GM21526 (cell line): ENCODE measurements at regions not wholly inside any gene's neighbourhood (a gene's known extent, or its start where the extent isn't known, plus 50 kb on each side); places are given as distances from the start of the nearest gene placed in this dataset.

Experiments
- ATAC-seq: cut with Tn5 transposase; IDR thresholded peaks from one replicate; pipeline ENCODE4 v1.9.1; 2021; ENCODE audit warnings: moderate library complexity; ENCODE audit not compliant: unreplicated experiment, low FRiP score

DNA sequence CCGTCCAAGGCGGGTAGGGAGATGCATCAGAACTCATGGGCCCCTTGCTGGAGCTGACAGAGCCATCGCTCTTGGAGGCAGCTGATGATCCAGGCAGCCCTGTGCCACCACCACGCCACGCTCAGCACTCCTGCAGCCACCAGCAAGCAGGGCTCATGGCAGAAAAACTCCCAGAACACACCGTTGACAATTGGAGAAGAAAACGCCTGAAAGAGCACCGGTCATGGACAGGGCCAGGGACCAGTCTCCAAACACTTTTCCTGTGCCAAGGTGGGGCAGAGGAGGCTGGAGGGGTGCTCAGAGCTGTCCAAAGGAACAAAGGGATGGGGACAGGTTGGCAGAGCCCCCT, 132.2 kb downstream of the FOXL1 start:
- ATAC-seq = no peak

DNA sequence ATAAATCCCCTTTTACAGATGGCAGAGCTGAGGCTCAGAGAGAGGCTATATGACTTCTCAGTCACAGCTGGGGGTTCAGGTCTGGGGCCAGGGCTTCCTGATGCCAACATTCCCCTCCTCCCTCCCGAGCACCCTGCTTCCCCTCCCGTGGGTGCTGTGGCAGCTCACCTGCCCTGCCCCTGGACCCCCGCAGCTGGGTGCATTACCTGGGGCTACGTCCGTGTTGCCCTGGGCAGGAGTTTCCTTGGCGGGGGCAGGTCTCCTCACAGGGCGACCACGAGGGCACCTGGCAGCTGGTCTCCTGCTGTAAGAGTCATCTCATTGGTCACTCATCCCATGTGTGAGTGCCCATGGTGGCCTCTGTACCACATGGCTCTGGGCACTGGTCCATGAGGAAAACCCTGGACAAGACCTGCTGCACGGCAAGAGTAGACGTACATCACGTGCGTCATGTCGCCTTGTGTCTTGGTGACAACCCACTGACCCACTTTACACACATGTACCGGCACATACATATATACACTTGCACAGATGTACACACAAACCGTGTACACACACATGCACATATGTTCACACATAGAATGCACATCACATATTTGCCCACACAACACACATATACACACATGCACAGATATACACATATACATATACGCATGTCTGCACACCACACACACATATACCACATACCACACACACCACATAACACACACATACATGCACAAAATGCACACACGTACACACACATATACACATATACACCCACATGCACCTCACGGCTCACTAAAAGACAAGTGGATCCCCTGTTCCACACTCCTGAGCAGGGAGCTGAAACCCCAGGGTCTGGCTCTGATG, 134.0 kb downstream of the FOXL1 start:
- ATAC-seq = no peak

DNA sequence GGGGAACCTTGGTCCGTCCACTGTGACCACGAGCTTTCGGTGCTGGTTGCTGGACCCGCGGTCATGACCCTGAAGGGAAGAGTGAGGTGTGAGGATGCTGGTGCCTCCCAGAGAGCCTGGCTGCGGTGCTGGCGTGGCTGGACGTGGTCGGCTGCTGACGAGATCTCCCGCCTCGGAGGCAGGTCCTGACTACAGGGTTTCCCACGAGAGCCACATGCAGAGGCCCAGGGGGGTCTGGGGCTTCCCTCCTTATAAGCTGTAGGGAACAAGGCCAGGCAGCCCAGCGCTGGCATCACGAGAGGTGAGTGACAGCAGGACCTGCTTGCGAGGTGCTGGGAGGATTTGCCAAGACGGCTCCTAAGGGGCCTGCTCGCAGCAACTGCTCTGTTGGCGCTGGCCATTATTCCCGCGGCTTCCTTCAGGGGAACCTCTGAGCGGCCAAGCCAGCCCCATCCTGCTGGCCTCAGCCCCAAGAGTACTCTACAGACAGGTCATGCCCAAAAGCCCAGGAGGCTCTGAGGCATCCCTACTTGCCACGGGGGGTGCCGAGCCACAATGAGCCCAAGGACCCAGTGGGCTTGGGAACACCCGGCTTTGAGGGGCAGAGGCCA, 134.8 kb downstream of the FOXL1 start:
- no peak for ATAC-seq

GRCh38 chr16:86714166-86714565, 135.8 kb downstream of the FOXL1 start:
- ATAC-seq = no peak

DNA sequence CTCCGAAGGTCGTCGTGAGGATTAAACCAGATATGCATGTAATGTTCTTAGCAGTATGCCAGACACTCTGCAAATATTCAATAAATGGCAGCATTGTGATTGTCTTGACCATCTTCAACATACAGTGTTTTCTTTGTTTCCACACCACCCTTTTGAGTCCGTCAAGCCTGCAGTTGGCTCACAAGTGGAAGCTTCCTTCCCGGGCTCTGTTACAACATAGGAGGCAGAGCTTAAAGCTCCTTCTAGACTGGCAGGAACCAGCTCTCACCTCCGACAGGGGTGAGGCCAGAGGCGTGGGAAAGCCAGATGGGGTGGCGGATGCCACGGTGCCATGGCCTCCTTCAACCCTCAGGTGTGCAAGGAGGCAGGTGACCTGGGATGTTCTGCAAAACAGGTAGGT, 138.3 kb downstream of the FOXL1 start:
- ATAC-seq = no peak

GRCh38 chr16:86718118-86718517, 139.8 kb downstream of the FOXL1 start:
- no peak for ATAC-seq

GRCh38 chr16:86722970-86723369, 144.6 kb downstream of the FOXL1 start:
- no peak for ATAC-seq

DNA sequence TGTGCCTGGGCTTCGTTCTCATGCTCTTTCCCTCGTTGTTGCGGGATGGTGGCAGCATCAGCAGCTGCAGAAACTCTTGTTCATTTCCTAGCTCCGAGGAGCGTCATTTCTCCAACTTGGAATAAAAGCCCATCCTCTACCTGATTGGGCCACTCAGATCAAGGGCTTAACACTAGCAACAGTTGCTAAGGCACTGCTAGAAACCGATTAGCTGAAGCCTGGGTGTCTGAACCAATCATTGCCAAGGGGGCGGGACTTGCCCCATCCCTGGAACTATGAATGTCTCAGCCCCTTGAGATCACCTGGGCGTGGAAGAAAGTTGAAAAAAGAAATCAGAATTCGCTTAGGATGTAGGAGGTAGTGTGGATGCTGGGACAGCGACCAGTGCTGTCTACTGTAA, 145.3 kb downstream of the FOXL1 start:
- no peak for ATAC-seq

GRCh38 chr16:86725401-86725800, 147.1 kb downstream of the FOXL1 start:
- ATAC-seq = no peak

- ATAC-seq = no peak
Observed at GRCh38 chr16:86726340-86726739, 148.0 kb downstream of the FOXL1 start.

GRCh38 chr16:86727131-86727530, 148.8 kb downstream of the FOXL1 start:
- no peak for ATAC-seq

GRCh38 chr16:86727632-86728031, 149.3 kb downstream of the FOXL1 start:
- ATAC-seq = no peak

DNA sequence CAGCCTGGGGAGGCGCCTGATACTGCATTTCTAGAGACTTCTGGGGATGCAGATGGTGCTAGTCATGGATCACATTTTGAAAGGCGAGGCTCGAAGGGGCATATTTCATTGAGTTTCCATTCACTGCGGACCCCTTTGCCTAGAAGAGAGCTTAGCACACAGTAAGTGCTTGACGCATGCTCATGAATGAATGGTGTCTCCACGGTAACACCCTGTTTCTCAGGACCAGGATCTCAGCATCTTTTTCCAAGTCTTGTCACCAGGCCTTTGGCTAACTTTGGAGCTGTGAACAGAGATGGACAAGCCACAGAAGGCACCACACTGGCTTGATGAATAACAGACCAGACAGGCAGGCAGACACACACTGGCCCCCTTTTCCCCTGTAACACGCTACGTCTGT, 151.3 kb downstream of the FOXL1 start:
- no peak for ATAC-seq

DNA sequence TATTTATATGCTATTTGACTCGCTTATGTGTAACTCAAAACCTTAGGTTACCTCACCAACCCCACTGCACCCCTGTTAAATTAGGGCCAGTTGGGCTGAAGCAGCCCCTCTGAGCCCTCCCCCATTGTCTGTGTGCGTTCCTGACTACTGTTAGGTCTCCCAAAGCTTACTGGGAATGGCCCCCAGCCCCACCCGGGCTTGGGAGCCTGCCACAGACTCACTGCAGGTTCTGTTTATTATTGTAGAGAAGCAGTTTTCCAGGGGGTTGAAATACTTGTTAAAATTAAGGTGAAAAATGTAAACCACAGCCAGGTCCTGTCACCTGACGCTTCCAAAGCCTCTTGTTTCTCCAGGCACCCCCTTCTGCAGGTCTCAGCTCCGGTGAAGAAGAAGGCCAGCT, 151.7 kb downstream of the FOXL1 start:
- ATAC-seq = no peak

DNA sequence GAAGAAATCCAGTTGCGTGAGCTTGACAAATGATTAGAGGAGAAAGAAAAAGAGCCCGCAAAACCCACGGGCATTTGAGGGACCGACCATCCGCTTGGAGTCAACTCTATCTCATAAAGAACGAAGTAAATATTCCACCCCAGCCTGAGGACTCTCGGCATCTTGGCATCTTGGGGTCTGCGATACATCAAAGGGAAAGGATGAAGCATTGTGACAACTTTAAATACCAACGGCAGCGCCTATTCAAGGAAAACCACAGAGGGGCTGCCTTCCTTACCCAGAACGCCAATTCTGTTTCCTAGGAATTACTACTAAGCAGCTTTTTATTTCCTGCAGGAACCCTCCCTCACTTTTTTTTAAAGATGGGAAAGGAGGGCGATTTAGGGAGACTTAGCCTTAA, 152.2 kb downstream of the FOXL1 start:
- no peak for ATAC-seq

DNA sequence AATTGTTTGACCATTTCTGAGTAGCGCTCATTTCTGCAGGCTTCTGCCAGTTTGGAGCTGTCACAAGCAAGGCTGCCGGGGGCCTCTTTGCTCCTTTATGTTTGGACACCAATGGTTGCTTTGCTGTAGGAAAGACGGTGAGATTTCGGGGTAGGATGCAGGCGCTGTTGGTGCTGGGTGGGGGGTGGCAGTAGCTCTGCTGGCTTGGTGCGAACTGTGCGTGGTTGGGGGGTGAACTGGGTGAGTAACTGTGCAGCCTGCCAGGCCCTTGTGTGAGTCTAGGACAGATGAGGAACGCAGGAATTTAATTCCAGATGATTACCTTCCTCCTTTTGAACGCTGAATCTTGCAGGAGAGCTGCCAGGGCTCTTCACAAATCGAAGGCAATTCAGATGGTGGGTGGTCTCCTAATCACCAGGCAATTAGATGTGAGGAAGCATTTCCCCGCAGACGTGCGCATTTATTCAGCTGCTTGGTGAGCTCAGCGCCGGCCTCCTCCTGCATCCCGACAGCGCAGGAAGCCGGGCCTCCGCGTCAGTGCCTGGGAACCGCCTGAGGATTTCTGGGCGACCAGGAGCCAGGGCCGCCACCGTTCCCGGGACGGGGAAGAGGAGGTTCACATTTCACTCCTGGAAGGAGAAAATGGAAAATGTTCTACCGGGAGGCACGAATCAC, 154.4 kb downstream of the FOXL1 start:
- no peak for ATAC-seq

GRCh38 chr16:86733546-86734254, 155.4 kb downstream of the FOXL1 start:
- ATAC-seq = no peak

- ATAC-seq = no peak
Observed at GRCh38 chr16:86734543-86735460, 156.5 kb downstream of the FOXL1 start.

DNA sequence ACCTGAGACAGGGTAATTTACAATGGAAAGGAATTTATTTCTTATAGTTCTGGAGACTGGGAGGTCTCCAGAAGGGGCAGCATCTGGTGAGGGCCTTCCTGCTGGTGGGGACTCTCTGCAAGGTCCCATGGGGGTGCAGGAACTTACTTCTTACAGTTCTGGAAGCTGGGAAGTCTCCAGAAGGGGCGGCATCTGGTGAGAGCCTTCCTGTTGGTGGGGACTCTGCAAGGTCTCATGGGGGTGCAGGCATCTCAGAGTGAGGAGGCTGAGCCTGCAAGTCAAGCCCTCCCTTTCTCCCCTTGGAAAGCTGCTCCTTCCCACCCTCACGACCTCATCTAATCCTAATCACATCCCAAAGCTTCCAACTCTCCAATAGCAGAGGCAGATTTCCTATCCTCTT, 157.4 kb downstream of the FOXL1 start:
- no peak for ATAC-seq

- ATAC-seq = no peak
Observed at GRCh38 chr16:86736502-86736901, 158.2 kb downstream of the FOXL1 start.
